ENCODE measurements at regions not wholly inside any gene's neighbourhood (a gene's known extent, or its start where the extent isn't known, plus 50 kb on each side); places are given as distances from the start of the nearest gene placed in this dataset.

DNA sequence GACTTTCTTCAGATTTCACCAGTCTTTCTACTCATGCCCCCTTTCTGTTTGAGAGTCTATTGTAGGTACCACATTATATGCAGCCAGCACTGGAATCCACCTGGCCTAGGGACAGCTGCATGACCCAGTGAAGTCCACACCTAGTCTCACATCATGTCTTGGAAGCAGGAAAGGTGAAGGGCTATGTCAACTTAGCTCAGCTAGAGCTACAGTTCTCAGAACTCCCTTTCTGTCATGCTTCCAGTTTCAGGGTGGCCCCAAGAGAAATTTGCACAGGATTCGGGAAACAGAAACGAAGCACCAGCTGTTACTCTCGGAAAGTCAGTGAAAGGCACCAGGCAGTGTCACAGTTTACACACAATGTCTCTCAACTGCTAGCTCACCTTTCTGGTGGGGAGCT is 51.6 kb upstream of the NLRP1 start:
- ATAC-seq (ENCODE audit: poor library complexity), result no peak
- no peak for DNase-seq
- intact Hi-C loops (cut with DNase I), result no loop called here

DNA sequence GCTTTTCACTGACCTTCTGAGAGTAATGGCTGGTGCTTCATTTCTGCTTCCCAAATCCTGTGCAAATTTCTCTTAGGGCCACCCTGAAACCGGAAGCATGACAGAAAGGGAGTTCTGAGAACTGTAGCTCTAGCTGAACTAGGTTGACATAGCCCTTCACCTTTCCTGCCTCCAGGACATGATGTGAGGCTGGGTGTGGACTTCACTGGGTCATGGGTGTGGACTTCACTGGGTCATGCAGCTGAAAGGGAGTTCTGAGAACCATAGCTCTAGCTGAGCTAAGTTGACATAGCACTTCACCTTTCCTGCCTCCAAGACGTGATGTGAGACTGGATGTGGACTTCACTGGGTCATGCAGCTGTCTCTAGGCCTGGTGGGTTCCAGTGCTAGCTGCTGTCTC is 54.3 kb upstream of the NLRP1 start:
- intact Hi-C loops (cut with DNase I), result no loop called here
- DNase-seq (no peak), ATAC-seq (ENCODE audit: poor library complexity) (no peak)

DNA sequence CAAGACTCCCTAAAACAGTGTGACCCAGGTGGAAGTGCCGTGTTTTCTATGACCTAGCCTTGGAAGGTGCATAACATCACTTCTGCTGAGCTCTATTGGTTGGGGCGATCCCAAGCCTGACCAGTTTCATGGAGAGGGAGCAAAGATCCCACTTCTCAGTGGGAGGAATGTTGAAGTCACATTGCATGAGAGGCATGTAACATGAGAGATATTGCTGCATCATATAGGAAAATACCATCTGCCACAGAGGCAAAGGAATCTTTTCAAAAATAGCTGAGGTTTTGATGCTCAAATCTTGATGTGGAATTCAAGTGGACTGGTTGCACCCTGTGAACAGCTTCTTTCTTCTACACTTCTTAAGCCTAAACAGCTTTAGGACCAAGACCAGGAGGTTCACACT is 56.4 kb upstream of the NLRP1 start:
- intact Hi-C loops (cut with DNase I), result no loop called here
- ATAC-seq (ENCODE audit: poor library complexity) (no peak), DNase-seq (no peak)

DNA sequence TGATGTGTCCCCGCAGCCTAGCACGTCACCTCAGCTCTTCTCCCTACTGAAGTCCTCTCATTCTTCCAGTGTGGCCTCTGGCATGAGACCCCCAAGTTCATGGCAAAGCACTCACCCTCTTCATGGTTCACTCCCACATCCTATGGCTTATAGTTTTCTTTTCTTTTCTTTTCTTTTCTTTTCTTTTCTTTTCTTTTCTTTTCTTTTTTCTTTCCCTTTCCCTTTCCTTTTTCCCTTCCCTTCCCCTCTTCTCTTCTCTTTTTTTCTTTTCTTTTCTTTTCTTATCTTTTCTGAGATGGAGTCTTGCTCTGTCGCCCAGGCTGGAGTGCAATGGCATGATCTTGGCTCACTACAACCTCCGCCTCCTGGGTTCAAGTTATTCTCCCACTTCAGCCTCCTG is 58.4 kb upstream of the NLRP1 start:
- no peak for DNase-seq
- ATAC-seq (ENCODE audit: poor library complexity), result no peak
- intact Hi-C loops (cut with DNase I), result no loop called here

DNA sequence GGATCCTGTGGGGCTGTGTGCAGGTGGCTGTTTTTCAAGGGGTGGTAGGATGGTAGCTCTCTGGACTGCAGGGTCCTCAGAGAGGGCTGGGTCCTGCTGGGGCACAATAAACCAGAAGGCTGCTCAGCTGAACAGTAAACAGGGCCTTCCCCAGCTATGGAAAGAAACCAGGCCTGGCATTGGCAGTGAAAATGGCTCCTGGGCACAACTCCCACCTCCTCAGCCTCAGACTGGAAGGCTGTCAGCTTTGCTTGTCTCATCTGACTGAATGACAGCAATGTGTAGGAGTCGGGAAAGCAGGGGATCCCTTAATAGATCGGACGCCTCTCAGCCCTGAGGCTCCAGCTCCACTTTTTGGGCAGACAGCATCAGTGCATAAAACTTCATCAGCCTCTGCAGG is 59.8 kb upstream of the NLRP1 start:
- ATAC-seq (ENCODE audit: poor library complexity) (no peak), DNase-seq (no peak)
- intact Hi-C loops (cut with DNase I), result no loop called here

DNA sequence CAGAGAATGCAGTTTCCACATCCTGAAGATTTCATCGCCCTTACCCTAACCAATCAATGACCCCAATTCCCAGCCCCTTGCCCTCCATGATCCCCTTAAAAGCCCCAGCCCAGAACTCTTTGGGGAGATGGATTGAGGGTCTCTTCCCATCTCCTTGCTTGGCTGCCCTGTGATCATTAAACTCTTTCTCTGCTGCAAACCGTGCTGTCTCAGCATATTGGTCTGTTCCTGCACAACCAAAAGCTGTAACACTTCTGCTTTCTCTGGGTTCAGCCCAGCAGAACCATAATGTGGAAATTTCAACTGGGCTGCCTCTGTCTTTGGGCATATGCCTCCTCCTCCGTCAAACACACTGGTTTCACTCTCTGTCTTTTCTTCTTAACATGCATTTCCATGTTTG is 67.0 kb upstream of the NLRP1 start:
- ATAC-seq (ENCODE audit: poor library complexity), result no peak
- DNase-seq, result no peak
- intact Hi-C loops (cut with DNase I), result no loop called here

DNA sequence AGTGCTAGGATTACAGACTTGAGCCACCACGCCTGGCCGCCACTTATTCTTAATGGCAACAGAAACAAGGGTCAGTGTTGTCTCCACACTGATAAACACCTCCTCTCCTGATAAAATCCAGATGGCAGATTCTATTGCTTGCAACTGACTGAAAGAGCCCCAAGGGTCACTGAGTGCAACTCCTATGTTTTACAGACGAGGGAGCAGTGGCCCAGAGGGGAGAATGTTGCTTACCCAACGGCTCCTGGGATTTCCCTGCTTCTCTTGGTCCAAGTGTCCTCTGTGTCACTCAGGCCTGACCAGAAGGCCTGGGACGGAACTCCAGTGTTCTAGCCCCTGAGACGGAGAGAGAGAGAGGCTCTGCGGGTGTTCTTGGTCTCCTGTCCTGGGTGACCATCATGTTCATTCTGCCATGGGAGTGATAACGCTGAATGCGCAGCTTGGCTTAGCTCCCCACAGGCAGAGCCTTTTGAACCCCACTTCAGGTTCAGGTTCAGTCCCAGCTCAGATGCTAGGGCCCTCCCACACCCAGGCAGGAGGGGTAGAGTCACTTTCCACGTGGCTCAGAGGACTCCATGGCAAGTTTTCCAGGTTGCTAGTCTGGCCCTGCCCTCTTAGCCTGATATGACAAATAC is 77.3 kb upstream of the NLRP1 start:
- ATAC-seq (ENCODE audit: poor library complexity) (no peak), DNase-seq (no peak)
- intact Hi-C loops (cut with DNase I), result no loop called here

DNA sequence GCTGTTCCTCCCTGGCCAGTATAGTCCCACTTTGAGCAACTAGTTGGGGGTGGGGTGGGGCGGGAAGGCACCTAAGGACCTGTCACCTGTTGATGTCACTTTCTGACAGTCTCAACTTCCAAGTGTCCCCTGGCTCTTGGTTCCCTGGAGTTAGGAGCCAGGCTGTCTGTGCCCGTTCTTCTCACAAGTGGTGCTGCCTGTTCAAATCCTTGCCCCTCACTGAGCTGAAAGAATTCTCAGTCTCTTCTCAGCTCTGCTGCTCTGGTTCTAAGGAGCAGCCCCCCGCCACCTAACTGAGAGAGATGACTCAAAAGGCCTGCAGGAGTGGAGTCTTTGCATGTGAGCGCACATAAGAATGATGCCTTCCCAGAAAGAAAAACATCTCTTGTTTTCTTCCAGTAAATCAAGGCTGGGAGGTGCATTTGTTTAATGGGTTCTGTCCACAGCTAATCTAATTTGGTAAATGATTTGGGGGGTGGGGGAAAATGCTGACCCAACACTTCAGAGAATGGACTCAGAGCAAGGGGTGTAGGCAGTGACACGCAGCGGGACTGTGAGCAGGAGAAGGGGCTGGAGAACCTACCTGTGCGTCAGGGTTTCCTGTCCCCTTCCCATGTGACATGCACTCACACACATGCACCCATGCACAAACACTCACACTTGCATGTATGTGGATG is 78.2 kb upstream of the NLRP1 start:
- no peak for DNase-seq
- intact Hi-C loops (cut with DNase I), result no loop called here

DNA sequence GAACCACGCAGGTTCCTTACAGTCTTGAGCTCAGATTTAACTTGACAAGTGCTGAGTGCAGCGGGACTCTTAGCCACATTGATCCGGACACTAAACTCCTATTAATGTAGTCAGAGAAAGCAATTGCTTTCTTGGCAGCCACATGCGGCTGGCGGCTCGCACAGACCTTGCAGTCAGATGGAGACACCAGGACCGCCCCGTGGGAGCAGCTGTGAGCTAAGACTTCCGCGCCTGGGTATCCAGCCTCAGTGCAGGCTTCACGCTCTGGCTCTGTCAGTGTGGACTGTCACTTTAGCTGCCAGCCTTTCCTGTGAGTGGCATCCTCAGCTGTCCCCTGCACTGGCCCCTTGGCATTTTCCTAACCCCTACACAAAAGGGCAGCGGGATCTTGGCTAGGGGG is 80.9 kb upstream of the NLRP1 start:
- intact Hi-C loops (cut with DNase I), result no loop called here
- ATAC-seq (ENCODE audit: poor library complexity) (no peak), DNase-seq (no peak)

More for the DNA sequence above, 78.2 kb upstream of the NLRP1 start:
- no peak for ATAC-seq (ENCODE audit: poor library complexity)

DNA sequence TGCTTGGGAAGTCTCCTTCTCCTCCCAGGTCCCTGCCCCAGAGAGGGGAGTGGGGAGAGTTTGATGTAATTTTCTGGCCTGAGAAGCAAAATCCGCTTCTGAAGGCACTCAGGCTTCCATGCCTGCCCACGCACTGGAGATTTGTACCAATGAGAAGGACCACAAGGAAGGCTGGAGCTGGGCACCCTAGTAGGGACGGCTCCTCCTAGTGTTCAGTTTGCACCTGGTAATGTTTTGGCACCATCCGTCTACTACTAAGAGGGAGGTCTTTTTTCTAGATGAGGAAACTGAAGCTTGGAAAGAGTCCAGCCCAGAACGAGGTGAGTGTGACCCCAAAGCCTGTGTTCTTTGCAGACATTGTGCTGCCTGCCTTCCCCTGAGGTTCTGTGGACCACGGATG is 83.6 kb upstream of the NLRP1 start:
- DNase-seq (no peak), ATAC-seq (ENCODE audit: poor library complexity) (no peak)
- intact Hi-C loops (cut with DNase I), result no loop called here

DNA sequence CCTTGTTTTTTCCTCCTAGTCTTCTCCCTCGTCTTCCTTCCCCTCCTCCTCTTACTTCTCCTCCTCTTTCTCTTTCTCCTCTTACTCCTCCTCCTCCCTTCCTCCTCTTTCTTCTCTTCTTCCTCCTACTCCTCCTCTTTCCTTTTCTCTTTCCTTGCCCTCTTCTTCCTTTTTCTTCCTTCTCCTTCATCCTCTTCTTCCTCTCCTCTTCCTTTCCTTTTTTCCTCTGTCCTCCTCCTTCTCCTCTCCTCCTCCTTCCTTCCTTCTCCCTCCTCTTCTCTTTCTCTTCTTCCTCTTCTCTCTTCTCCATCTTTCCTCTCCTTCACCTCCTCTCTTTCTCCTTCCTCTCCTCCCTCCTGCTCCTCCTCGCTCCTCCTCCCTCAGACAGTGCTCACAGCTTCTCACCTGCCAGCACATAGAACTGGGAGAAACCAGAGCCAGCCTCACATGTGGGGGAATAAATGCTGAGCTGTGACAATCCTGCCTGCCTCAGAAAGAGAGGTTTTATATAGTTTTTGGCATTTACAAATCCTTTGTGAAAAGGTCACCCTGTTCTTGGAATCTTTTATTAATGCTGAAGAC is 84.3 kb upstream of the NLRP1 start:
- DNase-seq, result no peak
- intact Hi-C loops (cut with DNase I), result no loop called here
- ATAC-seq (ENCODE audit: poor library complexity), result no peak

DNA sequence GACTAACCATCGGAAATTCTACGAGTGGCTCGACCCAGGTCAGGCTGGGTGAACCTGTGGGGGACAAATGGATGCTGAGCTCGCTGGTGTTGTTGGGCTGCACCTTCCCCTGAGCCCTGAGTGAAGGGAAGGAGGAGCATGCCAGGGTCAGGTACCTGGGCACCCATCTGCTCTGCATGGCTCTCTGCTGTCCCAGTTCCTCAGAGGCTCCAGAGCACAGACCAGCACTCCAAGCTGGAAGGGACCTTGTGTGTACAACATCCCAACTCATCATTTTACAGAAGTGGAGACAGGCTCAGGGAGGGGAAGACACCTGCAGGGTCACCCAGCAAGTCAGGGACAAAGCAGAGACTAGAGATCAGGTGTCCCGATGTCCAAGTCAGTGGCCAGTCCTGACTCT is 84.9 kb upstream of the NLRP1 start:
- intact Hi-C loops (cut with DNase I), result no loop called here
- no peak for ATAC-seq (ENCODE audit: poor library complexity)
- no peak for DNase-seq

DNA sequence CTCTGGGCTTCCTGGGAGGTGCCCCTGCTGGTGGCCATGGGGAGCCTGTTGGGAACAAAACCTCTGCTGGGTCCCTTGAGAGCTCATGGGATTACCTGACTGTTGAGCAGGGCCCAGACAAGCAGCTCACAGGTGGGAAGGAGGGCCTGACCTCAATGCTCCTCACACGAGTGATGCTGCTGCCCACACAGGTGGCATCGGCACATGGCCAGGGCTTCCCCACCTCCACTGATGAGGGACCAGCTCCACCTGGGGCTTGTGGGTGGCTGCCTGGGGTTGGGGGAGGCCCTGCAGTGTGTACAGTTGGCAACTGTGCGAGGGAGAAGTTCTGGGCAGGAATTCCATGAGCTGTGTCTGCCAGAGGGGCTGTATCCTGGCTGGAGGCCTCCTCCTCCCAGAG is 87.8 kb upstream of the NLRP1 start:
- intact Hi-C loops (cut with DNase I), result no loop called here
- ATAC-seq (ENCODE audit: poor library complexity) (no peak), DNase-seq (no peak)

DNA sequence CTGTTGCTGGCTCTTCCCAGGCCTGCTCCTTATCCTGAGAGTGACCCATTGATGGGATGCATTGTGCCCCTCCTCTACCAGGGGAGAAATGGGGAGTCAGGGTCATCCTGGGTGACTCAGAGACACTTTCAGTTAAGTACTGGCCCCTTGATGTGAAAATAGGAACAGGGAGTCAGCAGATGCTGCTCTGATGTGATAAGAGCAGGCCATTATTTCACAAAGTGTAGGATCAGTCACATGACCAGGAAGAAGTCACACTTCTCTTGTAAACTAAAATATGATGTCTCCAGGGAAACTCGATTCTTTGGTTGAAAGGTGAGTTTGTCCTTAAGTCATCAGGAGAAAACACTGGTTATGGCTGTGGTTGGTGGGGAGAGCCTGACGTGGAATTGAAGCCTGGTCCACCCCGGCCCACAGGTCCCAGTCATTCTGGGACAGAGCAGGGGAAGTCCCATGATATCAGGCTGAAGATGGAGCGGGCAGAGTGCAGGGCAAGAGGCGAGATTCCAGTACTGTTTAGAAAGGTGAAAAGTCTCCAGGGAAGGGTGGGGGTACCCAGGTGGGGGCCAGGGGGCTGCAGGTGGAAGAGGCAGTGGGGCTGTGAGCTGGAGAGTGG is 88.6 kb upstream of the NLRP1 start:
- no peak for ATAC-seq (ENCODE audit: poor library complexity)
- intact Hi-C loops (cut with DNase I), result no loop called here
- DNase-seq, result no peak

DNA sequence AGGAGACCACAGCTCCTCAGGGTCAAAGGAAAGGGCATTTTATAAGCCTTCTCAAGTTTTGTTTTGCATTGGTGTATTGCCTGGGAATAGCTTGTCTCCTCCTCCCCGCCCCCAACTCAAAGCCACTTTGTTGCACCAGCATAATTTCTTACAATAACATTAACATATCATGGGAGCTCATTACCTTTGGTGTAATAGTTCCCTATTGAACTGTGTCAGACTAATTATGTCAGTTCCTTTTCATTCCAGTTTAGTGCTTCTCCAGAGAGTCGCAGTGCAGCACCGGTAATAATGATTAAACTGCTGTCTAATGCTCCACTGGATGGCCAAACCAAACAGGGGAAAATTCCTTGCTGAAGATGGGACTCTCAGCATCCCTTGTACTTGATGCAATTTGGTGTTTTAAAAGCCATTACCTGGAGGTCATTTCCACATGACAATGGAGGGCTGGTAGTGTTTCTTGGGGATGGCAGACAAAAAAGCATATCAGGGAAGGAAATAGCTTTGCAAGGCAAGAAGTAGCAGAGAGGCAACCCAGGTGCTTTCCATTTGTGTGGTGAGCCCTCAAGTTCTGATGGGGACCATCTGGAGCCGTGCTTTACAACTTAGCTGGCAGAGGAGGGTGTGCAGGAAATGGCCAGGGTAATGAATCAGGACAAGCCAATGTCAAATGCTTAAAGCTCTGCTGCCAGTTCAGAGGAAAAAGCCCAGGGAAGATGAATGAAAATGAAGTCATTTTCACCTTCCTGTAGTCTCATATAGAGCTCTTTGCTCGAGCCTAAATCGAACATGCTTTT is 91.5 kb upstream of the NLRP1 start:
- DNase-seq (no peak), ATAC-seq (ENCODE audit: poor library complexity) (no peak)
- intact Hi-C loops (cut with DNase I), result no loop called here

DNA sequence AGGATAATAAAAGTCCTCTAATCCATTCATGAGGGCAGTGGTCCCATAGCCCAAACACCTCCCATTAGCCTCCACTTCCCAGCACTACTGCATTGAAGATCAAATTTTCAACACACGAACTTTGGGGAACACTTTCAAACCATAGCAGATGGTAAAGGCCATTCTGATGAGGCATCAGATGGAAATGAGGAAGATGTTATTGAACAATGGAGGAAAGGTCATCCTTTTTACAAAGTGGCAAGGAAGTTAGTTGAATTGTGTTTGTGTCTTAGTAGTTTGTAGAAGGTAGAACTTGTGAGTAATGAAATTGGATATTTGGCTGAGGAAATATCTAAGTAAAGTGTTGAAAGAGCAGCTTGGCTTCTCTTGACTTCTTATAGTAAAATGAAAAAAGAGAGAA is 93.3 kb upstream of the NLRP1 start:
- intact Hi-C loops (cut with DNase I), result no loop called here
- ATAC-seq (ENCODE audit: poor library complexity) (no peak), DNase-seq (no peak)

DNA sequence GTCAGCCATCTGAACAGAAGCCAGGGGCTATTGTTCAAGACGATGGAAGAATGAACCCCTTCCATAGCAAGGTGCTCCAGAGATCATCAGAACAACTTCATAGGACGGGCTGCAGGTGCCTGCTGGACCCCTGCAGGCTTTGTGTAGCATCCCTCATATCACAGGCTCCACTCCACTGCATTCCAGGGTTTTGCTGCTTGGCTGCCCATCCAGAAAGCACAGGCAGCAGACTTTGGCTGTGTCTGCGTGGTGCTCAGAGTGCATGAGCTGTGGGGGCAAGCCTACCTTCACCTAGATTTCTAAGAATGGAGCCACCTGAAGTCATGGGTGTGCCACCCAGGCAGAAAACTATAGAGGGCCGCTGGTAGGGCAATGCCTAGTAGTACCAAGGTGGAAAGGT is 93.9 kb upstream of the NLRP1 start:
- DNase-seq (no peak), ATAC-seq (ENCODE audit: poor library complexity) (no peak)
- intact Hi-C loops (cut with DNase I), result no loop called here

DNA sequence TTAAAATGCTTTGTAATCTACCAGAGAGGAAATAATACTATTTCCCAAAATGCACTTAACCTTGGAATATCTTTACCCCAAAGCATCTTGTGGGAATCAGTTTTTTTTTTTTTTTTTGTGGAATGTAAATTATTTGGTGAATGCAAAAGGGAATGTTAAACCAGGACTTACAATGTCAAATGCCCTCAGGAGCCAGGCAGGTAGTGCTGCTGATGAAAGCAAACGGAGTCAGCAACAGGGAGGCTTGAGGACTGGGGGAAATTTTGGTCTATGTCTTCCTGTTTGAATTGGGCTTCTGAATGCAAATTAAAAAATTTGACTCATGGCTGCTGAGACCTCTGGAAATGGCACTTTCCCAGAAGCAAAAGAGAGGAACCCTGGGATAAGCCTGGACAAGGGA is 96.5 kb upstream of the NLRP1 start:
- intact Hi-C loops (cut with DNase I), result no loop called here
- no peak for DNase-seq
- ATAC-seq (ENCODE audit: poor library complexity), result no peak

DNA sequence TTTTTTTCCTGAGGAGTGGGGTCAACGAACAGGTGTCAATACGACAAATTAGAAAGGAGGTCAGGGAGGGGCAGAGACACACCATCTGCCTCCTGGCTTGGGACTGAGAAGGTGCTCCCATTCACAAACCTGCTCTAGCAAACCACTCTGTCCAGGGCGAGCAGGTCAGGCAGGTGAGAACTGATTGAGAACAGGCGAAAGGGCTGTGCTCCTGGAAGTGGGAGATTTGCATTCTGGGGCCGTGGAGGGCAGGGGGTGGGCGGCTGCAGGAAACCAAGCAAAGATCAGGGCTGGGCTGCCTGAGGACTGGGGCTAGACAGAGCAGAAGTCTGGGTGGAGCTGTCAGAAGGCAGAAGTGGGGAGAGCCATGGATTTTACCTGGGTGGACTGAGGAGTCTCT is 98.9 kb upstream of the NLRP1 start:
- ATAC-seq (ENCODE audit: poor library complexity), result no peak
- no peak for DNase-seq
- intact Hi-C loops (cut with DNase I), result no loop called here
